Panc1 (cell line): ENCODE measurements at regions not wholly inside any gene's neighbourhood (a gene's known extent, or its start where the extent isn't known, plus 50 kb on each side); places are given as distances from the start of the nearest gene placed in this dataset.

Experiments used
- ATAC-seq: fragments of 200-7000 bp; cut with Tn5 transposase; 2 replicates; pipeline ENCODE4 v1.9.1; 2020; ENCODE audit warnings: mild to moderate bottlenecking, moderate library complexity
- BruUV-seq: library from RNA; stranded (reverse); fragments of 400-500 nt; replicated peaks from 2 replicates; lab custom pipeline; 2021; lab: Mats Ljungman, UMichigan
- CTCF ChIA-PET: fragments of 300-600 bp; sonication (Branson Sonifier 250); formaldehyde crosslinking; loops from one replicate; lab custom pipeline; 2022; ENCODE audit warnings: antibody characterized with exemption; lab: Charles Lee
- POLR2A ChIA-PET: fragments of 300-600 bp; sonication (Branson Sonifier 250); formaldehyde crosslinking; loops from one replicate; lab custom pipeline; 2022; ENCODE audit warnings: antibody characterized with exemption; lab: Charles Lee
- DNase-seq: peaks from one replicate; pipeline ENCODE4 v3.0.0-alpha.2; 2010; ENCODE audit warnings: low read depth, low spot score
- H3K27ac ChIP-seq: 2 replicates; pipeline ENCODE4 v1.5.1; 2011; ENCODE audit warnings: mild to moderate bottlenecking, low read length, inconsistent platforms
- H3K27me3 ChIP-seq: fragments of 200-500 bp; sonication (Bioruptor generic); 2 replicates; pipeline ENCODE4 v1.6.0; 2014; ENCODE audit warnings: low read length, inconsistent platforms; ENCODE audit not compliant: control insufficient read depth, insufficient read depth
- H3K36me3 ChIP-seq: fragments of 200-500 bp; sonication (Bioruptor generic); 2 replicates; pipeline ENCODE4 v1.5.1; 2014; ENCODE audit warnings: inconsistent platforms, mild to moderate bottlenecking, low read length, moderate library complexity; ENCODE audit not compliant: control insufficient read depth, insufficient read depth
- H3K4me1 ChIP-seq: 2 replicates; pipeline ENCODE4 v1.5.1; 2011; ENCODE audit warnings: inconsistent platforms, mild to moderate bottlenecking, low read length, moderate library complexity; ENCODE audit not compliant: control insufficient read depth, insufficient read depth
- H3K4me3 ChIP-seq, 2 experiments: 2 replicates each; pipeline ENCODE4 v1.5.1; 2011 to 2012; ENCODE audit warnings: low read depth in 2 of 2, low read length in 2 of 2, mild to moderate bottlenecking in 2 of 2, inconsistent platforms in 1 of 2, moderate library complexity in 1 of 2
- H3K9me3 ChIP-seq: fragments of 200-500 bp; sonication (Bioruptor generic); 2 replicates; pipeline ENCODE4 v1.5.1; 2014; ENCODE audit warnings: low read depth, mild to moderate bottlenecking, inconsistent platforms, low read length, moderate library complexity; ENCODE audit not compliant: control insufficient read depth, insufficient read depth
- POLR2AphosphoS5 ChIP-seq: IDR thresholded peaks from 2 replicates; pipeline ENCODE4 v1.6.1; 2012; ENCODE audit warnings: mild to moderate bottlenecking, low read depth, low read length, moderate library complexity
- REST ChIP-seq, 2 experiments: IDR thresholded peaks; 2 replicates each; pipeline ENCODE4 v1.6.1; 2011 to 2012; ENCODE audit warnings: low read depth in 2 of 2, control low read depth in 1 of 2, low read length in 1 of 2, mild to moderate bottlenecking in 1 of 2, moderate library complexity in 1 of 2; ENCODE audit not compliant: insufficient read depth in 1 of 2
- SIN3A ChIP-seq: IDR thresholded peaks from 2 replicates; pipeline ENCODE4 v1.6.1; 2012; ENCODE audit warnings: low read depth, mild to moderate bottlenecking, low read length, moderate library complexity, borderline replicate concordance; ENCODE audit not compliant: insufficient read depth
- TCF7L2 ChIP-seq: IDR thresholded peaks from 2 replicates; pipeline ENCODE4 v1.6.1; 2011; ENCODE audit warnings: mild to moderate bottlenecking, low read depth, low read length, inconsistent platforms
- in situ Hi-C: cut with HindIII; loops from 2 replicates; pipeline ENCODE4 v1.10.0; 2016; ENCODE audit warnings: low sequenced_read_pairs, low pct_unique_long_range_greater_than_20kb
- intact Hi-C: fragments of 100-400 bp; cut with micrococcal nuclease; formaldehyde crosslinking; loops from one replicate; pipeline ENCODE4 v1.10.0; 2022; ENCODE audit not compliant: unreplicated experiment
- TF ChIP-seq, protein P1 (sequence below): fragments of 450-650 bp; IDR thresholded peaks from 2 replicates; pipeline ENCODE4 v1.5.1; 2017; ENCODE audit warnings: mild to moderate bottlenecking

DNA sequence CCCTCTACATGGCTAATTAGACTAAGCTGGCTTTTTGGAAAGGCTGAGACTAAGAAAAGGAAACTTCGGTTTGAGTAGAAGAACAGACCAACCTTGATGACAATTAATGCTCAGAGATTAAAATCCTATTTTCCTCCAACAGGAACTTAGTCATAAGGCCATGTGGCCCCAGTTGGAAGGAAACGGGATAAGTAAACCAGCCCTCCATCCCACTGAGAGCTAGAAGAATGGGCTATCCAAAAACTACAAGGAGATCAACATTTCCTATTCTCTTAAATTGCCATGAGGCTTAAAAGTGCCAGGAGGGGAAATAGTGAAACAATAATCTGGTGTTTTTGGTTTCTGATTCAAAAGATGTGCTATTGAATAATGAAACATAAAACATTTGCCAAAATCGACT is 216.6 kb downstream of the PAX3 start:
- Histone ChIP-seq H3K27ac (no peak overlapping the region), H3K4me1 (no peaks in the 10 kb centered on the region), H3K27me3 (no peaks in the 10 kb centered on the region), H3K9me3 (no peaks in the 10 kb centered on the region), H3K36me3 (no peaks in the 10 kb centered on the region), H3K4me3 (no peak overlapping the region)
- intact Hi-C loops (no loop called here), in situ Hi-C loops (no loop called here)
- ATAC-seq (no peak), DNase-seq (no peak)
- no TSS peak for BruUV-seq
- CTCF ChIA-PET = no interaction called here
- POLR2A ChIA-PET = no interaction called here
- TF ChIP-seq REST (IDR thresholded peaks at IDR 0.05; ENCODE audit: insufficient read depth in 1 of 2, low read depth in 2 of 2, low read length in 1 of 2) (no peak), TCF7L2 (no peak), POLR2AphosphoS5 (no peak), SIN3A (no peak)
- TF ChIP-seq, protein P1, sequence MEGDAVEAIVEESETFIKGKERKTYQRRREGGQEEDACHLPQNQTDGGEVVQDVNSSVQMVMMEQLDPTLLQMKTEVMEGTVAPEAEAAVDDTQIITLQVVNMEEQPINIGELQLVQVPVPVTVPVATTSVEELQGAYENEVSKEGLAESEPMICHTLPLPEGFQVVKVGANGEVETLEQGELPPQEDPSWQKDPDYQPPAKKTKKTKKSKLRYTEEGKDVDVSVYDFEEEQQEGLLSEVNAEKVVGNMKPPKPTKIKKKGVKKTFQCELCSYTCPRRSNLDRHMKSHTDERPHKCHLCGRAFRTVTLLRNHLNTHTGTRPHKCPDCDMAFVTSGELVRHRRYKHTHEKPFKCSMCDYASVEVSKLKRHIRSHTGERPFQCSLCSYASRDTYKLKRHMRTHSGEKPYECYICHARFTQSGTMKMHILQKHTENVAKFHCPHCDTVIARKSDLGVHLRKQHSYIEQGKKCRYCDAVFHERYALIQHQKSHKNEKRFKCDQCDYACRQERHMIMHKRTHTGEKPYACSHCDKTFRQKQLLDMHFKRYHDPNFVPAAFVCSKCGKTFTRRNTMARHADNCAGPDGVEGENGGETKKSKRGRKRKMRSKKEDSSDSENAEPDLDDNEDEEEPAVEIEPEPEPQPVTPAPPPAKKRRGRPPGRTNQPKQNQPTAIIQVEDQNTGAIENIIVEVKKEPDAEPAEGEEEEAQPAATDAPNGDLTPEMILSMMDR = no peak

DNA sequence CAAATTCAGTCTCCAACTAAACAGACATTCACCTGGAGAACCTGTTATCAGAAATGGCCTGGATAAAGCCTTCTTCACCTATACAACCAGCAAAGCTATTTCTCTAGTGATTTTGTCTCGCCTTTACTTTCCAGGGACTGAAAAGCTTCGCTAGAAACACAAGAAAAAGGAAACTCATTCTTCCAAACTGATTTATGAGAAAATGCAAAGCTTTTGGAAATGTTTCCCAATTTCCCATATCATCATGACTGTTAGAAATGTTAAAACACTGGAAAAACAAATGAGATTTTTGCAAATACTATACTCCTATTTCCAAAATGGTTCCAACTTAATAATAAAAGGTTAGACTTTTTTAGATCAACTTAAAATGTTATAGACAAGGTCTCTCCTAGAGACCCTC is 218.7 kb downstream of the PAX3 start:
- POLR2A ChIA-PET = no interaction called here

More for the DNA sequence above, 218.7 kb downstream of the PAX3 start:
- Histone ChIP-seq H3K4me1 (no peaks in the 10 kb centered on the region), H3K36me3 (no peaks in the 10 kb centered on the region), H3K27me3 (no peaks in the 10 kb centered on the region), H3K9me3 (no peaks in the 10 kb centered on the region), H3K4me3 (no peak overlapping the region), H3K27ac (no peak overlapping the region)
- intact Hi-C loops = no loop called here
- TF ChIP-seq REST (IDR thresholded peaks at IDR 0.05; ENCODE audit: insufficient read depth in 1 of 2, low read depth in 2 of 2, low read length in 1 of 2) = no peak
- TF ChIP-seq POLR2AphosphoS5 = no peak
- TF ChIP-seq SIN3A = no peak
- no peak for TF ChIP-seq TCF7L2
- TF ChIP-seq, protein P1 = no peak
- in situ Hi-C loops = no loop called here
- no peak for DNase-seq
- no peak for ATAC-seq
- BruUV-seq = no TSS peak
- CTCF ChIA-PET = no interaction called here
